ENCODE measurements at regions not wholly inside any gene's neighbourhood (a gene's known extent, or its start where the extent isn't known, plus 50 kb on each side); places are given as distances from the start of the nearest gene placed in this dataset.

- TF ChIP-seq CTCF (IDR thresholded peaks at IDR 0.05) (no peak), POLR2AphosphoS5 (IDR thresholded peaks at IDR 0.05) (no peak), POLR2A (IDR thresholded peaks at IDR 0.05) (no peak)
These were observed 54.6 kb downstream of the RBFOX3 start for GRCh38 chr17:79556271-79556670.

All from breast epithelium (tissue), 3 donors.